MCF 10A (cell line): ENCODE measurements at regions not wholly inside any gene's neighbourhood (a gene's known extent, or its start where the extent isn't known, plus 50 kb on each side); places are given as distances from the start of the nearest gene placed in this dataset.

ENCODE experiments used
- BruUV-seq: library from RNA; stranded (reverse); fragments of 400-500 nt; replicated peaks from 2 replicates; lab custom pipeline; 2021; lab: Mats Ljungman, UMichigan
- CTCF ChIA-PET: fragments of 300-600 bp; sonication (Branson Sonifier 250); formaldehyde crosslinking; extraction: SDS; loops from one replicate; lab custom pipeline; 2021; ENCODE audit warnings: antibody characterized with exemption, inconsistent platforms; lab: Yijun Ruan, JAX
- POLR2A ChIA-PET: fragments of 300-600, 350-650 bp; sonication (Branson Sonifier 250); formaldehyde crosslinking; extraction: SDS; loops from one replicate; lab custom pipeline; 2020; ENCODE audit warnings: antibody characterized with exemption, inconsistent platforms; lab: Yijun Ruan, JAX
- DNase-seq: peaks from one replicate; pipeline ENCODE4 v3.0.0-alpha.2; 2018; ENCODE audit not compliant: unreplicated experiment
- H3K27ac Mint-ChIP-seq: one replicate; pipeline ENCODE4 v1.8.0; 2022; ENCODE audit warnings: mild to moderate bottlenecking, low read depth, mixed read lengths; ENCODE audit not compliant: unreplicated experiment
- H3K27me3 Mint-ChIP-seq: one replicate; pipeline ENCODE4 v1.8.0; 2022; ENCODE audit warnings: mixed read lengths; ENCODE audit not compliant: insufficient read depth, unreplicated experiment
- H3K36me3 Mint-ChIP-seq: one replicate; pipeline ENCODE4 v1.8.0; 2022; ENCODE audit warnings: mild to moderate bottlenecking, moderate library complexity, mixed read lengths; ENCODE audit not compliant: insufficient read depth, unreplicated experiment
- H3K4me1 Mint-ChIP-seq: one replicate; pipeline ENCODE4 v1.8.0; 2022; ENCODE audit warnings: mixed read lengths; ENCODE audit not compliant: insufficient read depth, unreplicated experiment
- H3K4me3 Mint-ChIP-seq: one replicate; pipeline ENCODE4 v1.8.0; 2022; ENCODE audit warnings: mild to moderate bottlenecking, moderate library complexity, mixed read lengths; ENCODE audit not compliant: unreplicated experiment
- H3K9me3 Mint-ChIP-seq: one replicate; pipeline ENCODE4 v1.8.0; 2022; ENCODE audit warnings: mixed read lengths; ENCODE audit not compliant: unreplicated experiment
- CTCF ChIP-seq: fragments of 200-600 bp; IDR thresholded peaks from one replicate; pipeline ENCODE4 v1.8.0; 2022; ENCODE audit warnings: antibody characterized with exemption, mild to moderate bottlenecking; ENCODE audit not compliant: unreplicated experiment
- intact Hi-C: fragments of 100-400 bp; cut with micrococcal nuclease; formaldehyde crosslinking; loops from 2 replicates; pipeline ENCODE4 v1.14.1; 2022

GRCh38 chr1:95935719-95936118, 701.7 kb downstream of the RWDD3 start:
- ChIA-PET CTCF (interaction anchor here (0.6 kb wide), 1 partner anchor 648 kb away, joined by 3 read pairs; no protein-coding TSS in a partner anchor), POLR2A (no interaction called here)
- no TSS peak for BruUV-seq

GRCh38 chr1:95941121-95941798, 707.2 kb downstream of the RWDD3 start:
- DNase-seq, result no peak
- no peaks in the 10 kb centered on the region for H3K36me3 Mint-ChIP-seq
- no peaks in the 10 kb centered on the region for H3K9me3 Mint-ChIP-seq
- H3K4me3 Mint-ChIP-seq, result no peak overlapping the region
- CTCF ChIA-PET, result interaction anchor here (0.5 kb wide), 1 partner anchor 518 kb away, joined by 4 read pairs; no protein-coding TSS in a partner anchor
- intact Hi-C loops, result no loop called here
- no peak for TF ChIP-seq CTCF
- H3K27ac Mint-ChIP-seq, result no peak overlapping the region
- POLR2A ChIA-PET, result interaction anchor here (0.6 kb wide), 1 partner anchor 220 kb away, joined by 3 read pairs; no protein-coding TSS in a partner anchor
- H3K4me1 Mint-ChIP-seq, result peaks cover 6% of the 10 kb centered on the region
- BruUV-seq, result no TSS peak
- no peaks in the 10 kb centered on the region for H3K27me3 Mint-ChIP-seq

More at GRCh38 chr1:95935719-95936118, 701.7 kb downstream of the RWDD3 start:
- DNase-seq, result no peak
- intact Hi-C loops, result no loop called here
- Mint-ChIP-seq H3K4me1 (no peaks in the 10 kb centered on the region), H3K27me3 (no peaks in the 10 kb centered on the region), H3K27ac (no peak overlapping the region), H3K36me3 (no peaks in the 10 kb centered on the region), H3K4me3 (no peak overlapping the region), H3K9me3 (no peaks in the 10 kb centered on the region)
- no peak for TF ChIP-seq CTCF

GRCh38 chr1:95948023-95948422, 714.0 kb downstream of the RWDD3 start:
- no TSS peak for BruUV-seq
- Mint-ChIP-seq H3K4me3 (no peak overlapping the region), H3K27me3 (no peaks in the 10 kb centered on the region), H3K9me3 (no peaks in the 10 kb centered on the region), H3K36me3 (no peaks in the 10 kb centered on the region), H3K27ac (no peak overlapping the region), H3K4me1 (no peaks in the 10 kb centered on the region)
- TF ChIP-seq CTCF, result no peak
- POLR2A ChIA-PET, result no interaction called here
- intact Hi-C loops, result no loop called here
- CTCF ChIA-PET, result interaction anchor here (0.6 kb wide), 1 partner anchor 159 kb away, joined by 3 read pairs; no protein-coding TSS in a partner anchor
- DNase-seq, result no peak

- BruUV-seq, result no TSS peak
- H3K9me3 Mint-ChIP-seq, result no peaks in the 10 kb centered on the region
- no peaks in the 10 kb centered on the region for H3K36me3 Mint-ChIP-seq
- intact Hi-C loops, result no loop called here
- no peak for DNase-seq
- no peak overlapping the region for H3K27ac Mint-ChIP-seq
- ChIA-PET POLR2A (no interaction called here), CTCF (interaction anchor here (0.5 to 1.4 kb wide), 4 partner anchors 17 to 1719 kb away, joined by 3 to 4 read pairs (median 3); no protein-coding TSS in a partner anchor)
- TF ChIP-seq CTCF, result no peak
- no peaks in the 10 kb centered on the region for H3K4me1 Mint-ChIP-seq
- no peak overlapping the region for H3K4me3 Mint-ChIP-seq
- H3K27me3 Mint-ChIP-seq, result no peaks in the 10 kb centered on the region
Observed at GRCh38 chr1:95951371-95952102, 717.5 kb downstream of the RWDD3 start.
